H9 (cell line): ENCODE measurements at regions not wholly inside any gene's neighbourhood (a gene's known extent, or its start where the extent isn't known, plus 50 kb on each side); places are given as distances from the start of the nearest gene placed in this dataset.

ENCODE experiments used
- DNase-seq: peaks from one replicate; pipeline ENCODE4 v3.0.0-alpha.2; 2017
- H2AFZ ChIP-seq: one replicate; pipeline ENCODE4 v1.6.1; 2013; ENCODE audit warnings: mild to moderate bottlenecking, low read length, control low read depth, moderate library complexity
- H2AK5ac ChIP-seq: 2 replicates; pipeline ENCODE4 v1.6.1; 2013; ENCODE audit warnings: low read length, control low read depth, mixed read lengths; ENCODE audit not compliant: insufficient read length
- H2BK120ac ChIP-seq: one replicate; pipeline ENCODE4 v1.6.1; 2013; ENCODE audit warnings: low read depth, mild to moderate bottlenecking, low read length, control low read depth, inconsistent platforms; ENCODE audit not compliant: poor library complexity, severe bottlenecking
- H2BK12ac ChIP-seq: 2 replicates; pipeline ENCODE4 v1.6.1; 2013; ENCODE audit warnings: low read length, control low read depth, mixed read lengths, low read depth; ENCODE audit not compliant: insufficient read length
- H2BK15ac ChIP-seq: 2 replicates; pipeline ENCODE4 v1.6.1; 2013; ENCODE audit warnings: low read depth, low read length, control low read depth
- H2BK20ac ChIP-seq: one replicate; pipeline ENCODE4 v1.6.1; 2013; ENCODE audit warnings: low read depth, mild to moderate bottlenecking, low read length, control low read depth, inconsistent platforms; ENCODE audit not compliant: poor library complexity, severe bottlenecking
- H2BK5ac ChIP-seq: 2 replicates; pipeline ENCODE4 v1.6.1; 2013; ENCODE audit warnings: low read length, control low read depth, mixed read lengths; ENCODE audit not compliant: insufficient read length
- H3K14ac ChIP-seq: 2 replicates; pipeline ENCODE4 v1.6.1; 2013; ENCODE audit warnings: low read length, control low read depth; ENCODE audit not compliant: insufficient read depth
- H3K18ac ChIP-seq: 2 replicates; pipeline ENCODE4 v1.6.1; 2013; ENCODE audit warnings: low read depth, mild to moderate bottlenecking, mixed read lengths, low read length, control low read depth; ENCODE audit not compliant: insufficient read length
- H3K23ac ChIP-seq: 2 replicates; pipeline ENCODE4 v1.6.1; 2013; ENCODE audit warnings: low read length, control low read depth, mixed read lengths, low read depth; ENCODE audit not compliant: insufficient read length
- H3K23me2 ChIP-seq: 2 replicates; pipeline ENCODE4 v1.6.1; 2013; ENCODE audit warnings: low read depth, mild to moderate bottlenecking, mixed read lengths, low read length, control low read depth; ENCODE audit not compliant: insufficient read length, poor library complexity, severe bottlenecking
- H3K27ac ChIP-seq: 2 replicates; pipeline ENCODE4 v1.5.1; 2013; ENCODE audit warnings: low read length, control low read depth, mixed read lengths, low read depth; ENCODE audit not compliant: insufficient read length
- H3K27me3 ChIP-seq: 2 replicates; pipeline ENCODE4 v1.6.1; 2013; ENCODE audit warnings: low read length, control low read depth, inconsistent platforms; ENCODE audit not compliant: insufficient read depth
- H3K4ac ChIP-seq: 2 replicates; pipeline ENCODE4 v1.6.1; 2013; ENCODE audit warnings: low read depth, mild to moderate bottlenecking, control low read depth, inconsistent platforms, low read length, moderate library complexity
- H3K4me1 ChIP-seq: 2 replicates; pipeline ENCODE4 v1.6.1; 2013; ENCODE audit warnings: low read length, control low read depth, inconsistent platforms; ENCODE audit not compliant: insufficient read depth
- H3K4me2 ChIP-seq: 2 replicates; pipeline ENCODE4 v1.6.1; 2013; ENCODE audit warnings: low read length, control low read depth, mixed read lengths; ENCODE audit not compliant: insufficient read length, insufficient read depth
- H3K56ac ChIP-seq: 2 replicates; pipeline ENCODE4 v1.6.1; 2013; ENCODE audit warnings: low read depth, mild to moderate bottlenecking, mixed read lengths, low read length, control low read depth; ENCODE audit not compliant: insufficient read length
- H3K79me1 ChIP-seq: 2 replicates; pipeline ENCODE4 v1.6.1; 2013; ENCODE audit warnings: low read depth, mild to moderate bottlenecking, moderate library complexity, low read length, control low read depth, inconsistent platforms; ENCODE audit not compliant: insufficient read depth, poor library complexity, severe bottlenecking
- H3K79me2 ChIP-seq: 2 replicates; pipeline ENCODE4 v1.6.1; 2013; ENCODE audit warnings: low read length, control low read depth, inconsistent platforms; ENCODE audit not compliant: insufficient read depth
- H3K9ac ChIP-seq: 2 replicates; pipeline ENCODE4 v1.6.1; 2013; ENCODE audit warnings: low read length, control low read depth, mixed read lengths; ENCODE audit not compliant: insufficient read length; ENCODE audit errors: extremely low read depth
- H3K9me3 ChIP-seq: one replicate; pipeline ENCODE4 v1.6.1; 2013; ENCODE audit warnings: low read depth, low read length, inconsistent platforms; ENCODE audit not compliant: control insufficient read depth
- H3T11ph ChIP-seq: one replicate; pipeline ENCODE4 v1.6.1; 2013; ENCODE audit warnings: mild to moderate bottlenecking, low read length, control low read depth, inconsistent platforms
- H4K20me1 ChIP-seq: one replicate; pipeline ENCODE4 v1.6.1; 2013; ENCODE audit not compliant: control insufficient read depth, insufficient read length, insufficient read depth
- H4K5ac ChIP-seq: 2 replicates; pipeline ENCODE4 v1.6.1; 2013; ENCODE audit warnings: low read depth, mild to moderate bottlenecking, mixed read lengths, low read length, control low read depth; ENCODE audit not compliant: insufficient read length
- H4K8ac ChIP-seq: replicated peaks from 2 replicates; pipeline ENCODE4 v1.6.1; 2013; ENCODE audit warnings: low read length, control low read depth, mixed read lengths, low read depth; ENCODE audit not compliant: insufficient read length
- H4K91ac ChIP-seq: 2 replicates; pipeline ENCODE4 v1.6.1; 2013; ENCODE audit warnings: low read depth, mild to moderate bottlenecking, moderate library complexity, mixed read lengths, low read length, control low read depth; ENCODE audit not compliant: insufficient read length
- H3K27ac Mint-ChIP-seq, 3 experiments: 2 replicates in 2 of 3; 3 replicates in 1 of 3; pipeline ENCODE4 v1.8.0; 2020 to 2021; ENCODE audit warnings: mixed read lengths in 3 of 3, mild to moderate bottlenecking in 1 of 3, moderate library complexity in 1 of 3
- H3K27me3 Mint-ChIP-seq: 2 replicates; pipeline ENCODE4 v1.8.0; 2021; ENCODE audit warnings: low read depth, mild to moderate bottlenecking, moderate library complexity, mixed read lengths
- H3K36me3 Mint-ChIP-seq, 3 experiments: 2 replicates in 2 of 3; 3 replicates in 1 of 3; pipeline ENCODE4 v1.8.0; 2020 to 2021; ENCODE audit warnings: low read depth in 3 of 3, mixed read lengths in 3 of 3; ENCODE audit not compliant: insufficient read depth in 1 of 3
- H3K4me1 Mint-ChIP-seq, 2 experiments: 2 replicates each; pipeline ENCODE4 v1.8.0; 2020; ENCODE audit warnings: mixed read lengths in 2 of 2
- H3K4me3 Mint-ChIP-seq, 2 experiments: 2 replicates in 1 of 2; 3 replicates in 1 of 2; pipeline ENCODE4 v1.8.0; 2020 to 2021; ENCODE audit warnings: mild to moderate bottlenecking in 2 of 2, mixed read lengths in 2 of 2, moderate library complexity in 1 of 2
- H3K9me3 Mint-ChIP-seq, 2 experiments: 2 replicates in 1 of 2; 3 replicates in 1 of 2; pipeline ENCODE4 v1.8.0; 2020; ENCODE audit warnings: mild to moderate bottlenecking in 2 of 2, mixed read lengths in 2 of 2, moderate library complexity in 1 of 2
- WGBS: extraction: QIAGEN DNeasy Blood & Tissue Kit; methylation state at CpG from one replicate; pipeline ENCODE4 v1.1.7; 2013; ENCODE audit warnings: missing lambda C conversion rate, low lambda C conversion rate, mixed read lengths; ENCODE audit not compliant: insufficient read length; ENCODE audit errors: extremely low coverage; 5-methylcytosine and 5-hydroxymethylcytosine counted together
- TF ChIP-seq, protein P1 (sequence below): fragments of 200-600 bp; sonication (generic); conservative IDR thresholded peaks from 3 replicates; pipeline ENCODE4 v1.8.0; 2021; ENCODE audit warnings: antibody characterized with exemption, mild to moderate bottlenecking

DNA sequence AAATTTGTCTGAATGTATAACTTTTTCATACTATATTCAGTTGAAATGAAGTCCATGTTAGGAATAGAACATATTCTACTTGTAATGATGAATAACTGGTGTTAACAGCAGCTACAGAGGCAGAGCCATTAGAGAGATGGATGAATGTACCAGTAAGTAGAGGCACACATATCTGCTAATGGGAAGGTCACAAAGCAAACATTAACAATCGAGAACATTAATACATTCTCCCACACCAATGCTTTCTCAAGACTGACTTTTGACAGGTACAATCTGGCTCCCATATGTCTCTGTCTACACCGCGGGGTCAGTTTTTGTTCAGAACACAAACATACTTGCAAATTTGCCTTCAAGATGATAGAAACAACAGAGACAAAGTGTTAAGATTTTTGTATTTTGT is 776.0 kb upstream of the MANEA start:
- H3K4me1 Mint-ChIP-seq = no peaks in the 10 kb centered on the region
- WGBS = no CpG with 5 or more reads among the region's 3 CpGs
- no peak overlapping the region for H3K9ac ChIP-seq
- H3K23ac ChIP-seq = no peak overlapping the region
- H3K23me2 ChIP-seq = no peaks in the 10 kb centered on the region
- no peaks in the 10 kb centered on the region for H3K79me1 ChIP-seq
- no peaks in the 10 kb centered on the region; a peak in 1 of 5 replicates for H3K9me3 Mint-ChIP-seq
- H3K27me3 Mint-ChIP-seq = no peaks in the 10 kb centered on the region
- no peak overlapping the region for H2BK120ac ChIP-seq
- no peak overlapping the region for H2AK5ac ChIP-seq
- H2BK20ac ChIP-seq = no peak overlapping the region
- no peak overlapping the region for H2BK15ac ChIP-seq
- no peaks in the 10 kb centered on the region for H3K4me1 ChIP-seq
- no peak overlapping the region for H2BK5ac ChIP-seq
- no peak overlapping the region for H3K56ac ChIP-seq
- no peak overlapping the region for H2AFZ ChIP-seq
- DNase-seq = no peak
- H4K5ac ChIP-seq = no peak overlapping the region
- H4K20me1 ChIP-seq = no peaks in the 10 kb centered on the region
- H3K9me3 ChIP-seq = no peaks in the 10 kb centered on the region
- H2BK12ac ChIP-seq = no peak overlapping the region
- H3K14ac ChIP-seq = no peak overlapping the region
- no peak overlapping the region for H3K27ac ChIP-seq
- no peak overlapping the region for H3K4me2 ChIP-seq
- TF ChIP-seq, protein P1, sequence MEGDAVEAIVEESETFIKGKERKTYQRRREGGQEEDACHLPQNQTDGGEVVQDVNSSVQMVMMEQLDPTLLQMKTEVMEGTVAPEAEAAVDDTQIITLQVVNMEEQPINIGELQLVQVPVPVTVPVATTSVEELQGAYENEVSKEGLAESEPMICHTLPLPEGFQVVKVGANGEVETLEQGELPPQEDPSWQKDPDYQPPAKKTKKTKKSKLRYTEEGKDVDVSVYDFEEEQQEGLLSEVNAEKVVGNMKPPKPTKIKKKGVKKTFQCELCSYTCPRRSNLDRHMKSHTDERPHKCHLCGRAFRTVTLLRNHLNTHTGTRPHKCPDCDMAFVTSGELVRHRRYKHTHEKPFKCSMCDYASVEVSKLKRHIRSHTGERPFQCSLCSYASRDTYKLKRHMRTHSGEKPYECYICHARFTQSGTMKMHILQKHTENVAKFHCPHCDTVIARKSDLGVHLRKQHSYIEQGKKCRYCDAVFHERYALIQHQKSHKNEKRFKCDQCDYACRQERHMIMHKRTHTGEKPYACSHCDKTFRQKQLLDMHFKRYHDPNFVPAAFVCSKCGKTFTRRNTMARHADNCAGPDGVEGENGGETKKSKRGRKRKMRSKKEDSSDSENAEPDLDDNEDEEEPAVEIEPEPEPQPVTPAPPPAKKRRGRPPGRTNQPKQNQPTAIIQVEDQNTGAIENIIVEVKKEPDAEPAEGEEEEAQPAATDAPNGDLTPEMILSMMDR = no peak
- H3K4ac ChIP-seq = no peak overlapping the region
- no peak overlapping the region for H3T11ph ChIP-seq
- H3K27ac Mint-ChIP-seq = no peak overlapping the region
- H4K8ac ChIP-seq = no peak overlapping the region
- no peak overlapping the region for H3K4me3 Mint-ChIP-seq
- H3K36me3 Mint-ChIP-seq = no peaks in the 10 kb centered on the region
- no peak overlapping the region for H4K91ac ChIP-seq
- H3K79me2 ChIP-seq = no peaks in the 10 kb centered on the region
- H3K27me3 ChIP-seq = no peaks in the 10 kb centered on the region
- no peak overlapping the region for H3K18ac ChIP-seq
